ENCODE measurements at regions not wholly inside any gene's neighbourhood (a gene's known extent, or its start where the extent isn't known, plus 50 kb on each side); places are given as distances from the start of the nearest gene placed in this dataset.

DNA sequence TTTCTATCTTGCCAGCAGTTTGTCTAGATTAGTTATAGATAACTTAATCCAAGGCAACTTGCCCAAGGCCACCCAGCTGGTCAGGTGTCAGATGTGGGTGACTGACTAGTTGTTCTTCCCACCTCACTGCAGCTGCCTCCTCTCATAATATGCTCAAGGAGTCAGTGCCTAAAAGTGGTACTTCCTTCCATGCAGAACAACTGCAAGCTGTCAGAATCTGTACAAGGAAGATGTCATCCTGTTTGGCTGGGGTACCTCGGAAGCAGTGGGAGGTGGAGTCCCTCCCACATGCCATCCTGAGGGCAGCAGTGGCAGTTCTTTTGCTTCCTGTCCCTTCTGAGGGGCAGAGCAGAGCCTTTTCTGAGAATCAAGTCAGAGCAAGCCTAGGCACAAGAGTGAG, 193.2 kb upstream of the RFC3 start:
- no peak for DNase-seq (ENCODE audit: low read depth)

DNA sequence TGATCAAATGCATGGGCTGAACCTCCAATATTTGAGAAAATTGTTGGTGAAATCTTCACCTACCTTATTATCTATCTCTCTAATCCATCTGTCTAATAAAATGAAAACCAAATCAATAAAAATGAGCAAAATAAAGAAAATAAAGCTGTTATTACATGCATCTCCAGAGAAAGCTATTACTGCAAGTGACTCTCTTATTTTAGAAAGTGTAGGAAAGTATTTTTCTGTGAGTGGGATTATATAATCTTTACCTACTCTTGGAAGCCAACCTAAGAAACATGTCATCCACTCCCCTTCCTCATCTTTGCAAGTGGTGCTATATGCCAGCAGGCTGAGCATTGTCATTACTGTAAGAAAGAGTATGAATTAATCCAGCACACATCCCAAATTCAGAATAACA, 191.5 kb upstream of the RFC3 start:
- no peak for DNase-seq (ENCODE audit: low read depth)

DNA sequence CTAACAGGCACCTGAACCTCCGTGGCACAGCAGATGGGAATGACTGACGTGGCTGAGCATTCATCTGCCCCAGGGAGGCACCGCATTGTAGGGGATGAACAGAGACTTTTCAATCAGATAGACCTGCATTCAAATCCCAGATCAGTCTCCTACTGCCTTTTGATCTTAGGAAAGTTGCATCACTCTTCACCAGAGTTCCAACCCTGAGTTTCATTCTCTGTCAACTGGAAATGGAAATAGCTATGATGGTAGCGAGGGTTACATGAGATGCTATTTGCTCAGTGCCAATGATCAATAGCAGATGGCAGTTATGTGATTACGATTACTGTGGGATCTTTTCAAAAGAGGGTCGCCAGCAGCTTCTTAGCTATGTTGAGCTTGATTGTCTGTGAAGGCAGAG, 189.3 kb upstream of the RFC3 start:
- no peak for DNase-seq (ENCODE audit: low read depth)

DNA sequence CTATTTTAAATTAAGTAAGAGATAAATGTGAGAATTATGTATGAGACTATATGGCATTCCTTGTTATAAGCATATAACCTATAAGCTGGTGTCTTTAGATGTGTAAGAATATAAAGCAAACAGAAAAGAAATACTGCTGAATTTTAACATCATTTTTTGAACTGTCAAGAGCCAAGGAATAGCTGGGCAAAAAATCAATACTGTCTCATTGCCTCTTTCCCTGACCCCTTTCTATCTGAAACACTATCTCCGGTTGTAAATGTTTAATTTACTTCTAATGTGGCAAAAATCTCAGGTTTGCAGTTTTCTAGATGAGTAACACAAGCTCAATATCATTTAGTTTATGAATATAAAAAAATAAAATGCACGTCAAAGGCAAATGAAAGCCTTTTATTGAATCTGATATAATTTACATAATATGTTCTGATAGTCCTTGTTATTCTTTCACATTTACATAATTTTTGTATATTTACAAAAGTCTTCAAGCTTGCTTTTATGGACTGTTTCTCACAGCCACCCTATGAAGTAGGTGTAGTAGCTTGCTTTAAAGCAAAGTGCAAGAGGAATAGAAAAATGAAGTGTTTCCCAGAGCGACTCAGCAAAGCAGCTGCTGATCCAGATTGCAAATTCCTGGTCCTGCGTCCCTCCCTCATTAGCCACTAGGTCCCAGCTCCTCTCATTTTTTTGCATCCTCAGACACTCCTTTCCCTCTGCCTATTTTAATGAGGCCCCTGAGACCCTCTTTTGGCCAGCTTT, 188.2 kb upstream of the RFC3 start:
- DNase-seq (ENCODE audit: low read depth) = no peak

DNA sequence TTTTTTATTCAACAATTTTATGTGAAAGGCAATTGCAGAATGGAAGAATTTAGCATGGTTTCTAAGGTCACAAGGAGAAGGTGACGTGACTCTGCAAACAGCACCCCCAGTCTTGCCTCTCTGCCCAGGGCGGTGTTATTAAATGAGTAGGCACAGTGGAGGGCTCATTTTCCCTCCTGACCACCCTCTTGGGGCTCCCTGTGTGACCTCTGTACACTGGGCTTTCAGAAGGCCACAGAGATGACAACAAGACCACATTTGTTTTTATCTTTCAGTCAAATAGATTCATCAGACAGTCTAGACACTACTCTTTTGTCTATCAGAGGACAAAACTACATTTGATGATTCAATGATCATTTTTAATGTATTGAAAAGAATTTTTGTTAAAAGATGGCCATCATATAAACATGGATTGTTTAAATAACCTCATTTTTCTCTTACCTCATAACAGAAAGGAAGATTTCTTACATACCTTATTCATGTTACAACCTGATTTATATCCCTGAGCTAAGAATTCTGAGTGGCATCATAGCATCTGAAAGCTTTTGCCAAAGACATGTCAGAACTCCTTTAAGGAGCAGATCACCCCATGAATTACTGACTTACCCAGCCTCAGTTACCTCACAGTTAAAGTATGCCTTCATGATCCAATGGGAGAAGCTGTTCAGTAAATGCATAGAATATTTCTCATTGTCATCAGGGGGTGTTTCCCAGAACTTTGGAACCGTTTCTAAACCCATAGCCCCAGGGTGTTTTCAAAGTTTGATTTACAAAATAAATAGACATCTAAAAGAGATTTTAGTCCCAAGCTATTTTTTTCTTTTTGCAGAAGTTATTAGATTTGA, 184.0 kb upstream of the RFC3 start:
- no peak for DNase-seq (ENCODE audit: low read depth)

DNA sequence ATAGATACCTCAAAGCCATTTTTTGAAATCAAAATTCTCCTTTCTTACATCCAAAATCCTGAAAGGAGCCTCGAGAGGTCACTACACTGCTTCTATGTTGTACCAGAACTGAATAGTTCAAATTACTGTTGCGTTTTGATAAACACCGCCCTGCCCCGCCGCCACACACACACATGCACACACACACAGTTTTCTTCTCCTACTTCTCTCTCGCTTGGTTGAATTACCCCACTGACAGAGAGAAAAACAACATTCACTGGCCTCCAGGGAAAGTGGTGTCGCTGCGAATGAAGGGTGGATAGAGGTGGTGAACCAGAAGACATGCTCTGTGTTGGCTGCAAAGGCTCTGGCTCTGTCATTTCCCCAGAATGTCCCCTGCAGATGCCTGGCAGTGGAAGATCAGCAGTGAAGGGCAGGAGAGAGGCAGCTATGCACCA, 183.4 kb upstream of the RFC3 start:
- DNase-seq (ENCODE audit: low read depth) = no peak

DNA sequence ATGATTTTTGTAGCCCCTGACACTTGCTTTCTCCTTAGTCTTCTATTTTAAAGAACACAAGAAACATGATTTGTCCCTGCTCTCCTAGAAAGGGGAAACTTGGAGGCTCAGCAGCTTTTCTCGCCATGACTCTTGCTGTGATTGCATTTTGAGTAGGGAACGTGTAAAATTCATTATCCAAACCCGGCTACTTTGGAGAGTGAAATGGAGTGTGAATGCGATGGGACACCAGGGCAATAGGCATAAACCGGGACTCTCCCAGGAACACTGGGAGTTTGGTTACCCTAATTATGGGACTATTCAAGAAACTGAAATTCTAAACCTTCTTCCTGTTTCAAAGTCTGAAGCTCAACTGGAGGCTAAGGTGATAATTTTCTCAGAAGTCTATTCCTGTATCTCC, 181.7 kb upstream of the RFC3 start:
- DNase-seq (ENCODE audit: low read depth) = no peak

DNA sequence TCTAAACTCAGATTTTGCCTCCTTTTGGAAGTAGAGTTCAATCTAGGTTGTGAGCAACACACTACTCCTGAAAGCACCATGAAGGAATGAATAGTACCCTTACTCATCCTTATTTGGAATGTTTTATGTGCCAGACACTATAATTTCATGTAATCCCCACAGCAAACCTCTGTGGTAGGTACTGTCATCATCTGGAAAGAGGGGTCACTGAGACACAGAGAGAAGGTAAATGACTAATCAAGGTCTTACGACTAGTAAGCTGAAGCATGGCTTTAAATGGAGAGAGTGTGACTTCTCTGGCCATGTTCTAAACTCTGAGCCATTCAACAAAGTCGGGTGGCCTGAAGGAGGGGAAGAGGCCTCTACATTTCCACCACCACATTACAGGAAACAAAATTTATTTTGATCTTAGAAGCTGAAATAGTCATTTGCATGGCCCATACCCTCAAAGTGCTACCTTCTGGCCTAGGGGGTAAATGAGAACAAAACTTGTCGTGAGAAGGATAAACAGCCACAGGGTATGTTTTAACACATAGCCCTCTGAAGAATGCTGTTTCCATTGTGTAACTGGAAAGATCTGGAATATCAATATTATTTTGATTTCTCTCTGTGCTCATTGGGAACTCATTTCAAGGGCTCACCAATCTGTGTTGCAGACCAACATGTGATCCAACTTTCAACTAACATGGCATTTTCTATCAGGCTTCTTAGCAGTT, 180.8 kb upstream of the RFC3 start:
- DNase-seq (ENCODE audit: low read depth) = no peak

DNA sequence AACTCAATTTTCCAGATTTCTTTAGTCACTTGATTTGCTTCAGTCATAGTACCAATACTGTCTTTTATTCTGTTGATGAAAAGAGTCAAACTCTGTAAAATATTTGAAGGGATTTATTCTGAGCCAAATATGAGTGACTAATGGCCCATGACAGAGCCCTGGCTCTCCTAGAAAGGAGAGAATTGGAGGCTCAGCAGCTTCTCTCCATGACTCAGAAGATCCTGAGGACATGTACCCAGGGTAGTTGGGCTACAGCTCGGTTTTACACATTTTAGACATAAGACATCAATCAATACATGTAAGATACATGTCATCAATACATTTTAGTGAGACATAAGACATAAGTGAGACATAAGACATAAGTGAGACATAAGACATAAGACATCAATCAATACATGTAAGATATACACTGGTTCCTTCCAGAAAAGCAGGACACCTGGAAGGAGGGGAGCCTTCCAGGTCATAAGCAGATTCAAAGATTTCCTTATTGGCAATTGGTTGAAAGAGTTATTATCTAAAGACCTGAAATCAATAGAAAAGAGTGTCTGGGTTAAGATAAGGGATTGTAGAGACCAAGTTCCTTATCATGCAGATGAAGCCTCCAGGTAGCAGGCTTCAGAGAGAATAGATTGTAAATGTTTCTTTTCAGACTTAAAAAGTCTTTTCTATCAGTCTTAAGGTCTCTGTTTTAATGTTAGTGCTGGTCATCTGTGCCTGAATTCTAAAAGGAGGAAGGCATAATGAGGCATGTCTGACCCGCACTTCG, 179.8 kb upstream of the RFC3 start:
- DNase-seq (ENCODE audit: low read depth) = no peak

DNA sequence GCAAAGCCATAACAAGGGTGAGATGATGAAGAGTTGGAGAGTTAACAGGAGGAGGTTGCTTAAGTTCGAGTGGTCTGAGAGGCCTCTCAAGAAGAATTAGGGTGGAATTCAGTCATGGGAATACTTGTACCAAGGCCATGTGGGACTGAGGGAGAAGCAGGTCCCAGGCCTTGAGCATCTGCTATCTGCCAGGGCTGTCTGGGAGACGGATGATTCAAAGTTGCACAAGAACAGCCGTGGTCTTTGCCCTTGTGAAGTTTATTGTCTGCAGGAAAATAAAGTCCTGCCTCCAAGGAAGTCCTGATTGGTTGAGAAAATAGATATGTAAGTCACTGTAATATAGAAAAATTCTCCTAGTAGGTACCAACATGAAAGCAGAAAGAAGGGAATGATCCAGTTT, 178.8 kb upstream of the RFC3 start:
- DNase-seq (ENCODE audit: low read depth) = no peak

DNA sequence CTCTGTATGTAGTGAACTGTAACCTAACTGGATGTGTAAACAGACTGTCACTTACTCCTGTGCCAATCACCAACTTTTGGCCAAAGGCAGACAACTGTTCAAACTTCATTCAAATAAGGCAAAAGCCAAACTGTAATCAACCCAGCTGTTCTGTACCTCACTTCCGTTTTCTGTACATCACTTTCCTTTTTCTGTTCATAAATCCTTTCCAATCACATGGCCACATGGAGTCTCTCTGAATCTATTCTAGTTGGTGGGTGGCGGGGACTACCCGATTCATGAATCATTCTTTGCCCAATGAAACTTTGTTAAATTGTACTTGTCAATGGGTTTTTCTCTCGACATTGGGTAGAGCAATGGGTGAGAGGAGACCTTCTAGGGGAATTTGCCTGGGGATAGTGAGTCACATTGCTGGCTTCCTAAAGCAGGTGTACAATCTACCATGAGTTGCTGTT, 178.3 kb upstream of the RFC3 start:
- no peak for DNase-seq (ENCODE audit: low read depth)

DNA sequence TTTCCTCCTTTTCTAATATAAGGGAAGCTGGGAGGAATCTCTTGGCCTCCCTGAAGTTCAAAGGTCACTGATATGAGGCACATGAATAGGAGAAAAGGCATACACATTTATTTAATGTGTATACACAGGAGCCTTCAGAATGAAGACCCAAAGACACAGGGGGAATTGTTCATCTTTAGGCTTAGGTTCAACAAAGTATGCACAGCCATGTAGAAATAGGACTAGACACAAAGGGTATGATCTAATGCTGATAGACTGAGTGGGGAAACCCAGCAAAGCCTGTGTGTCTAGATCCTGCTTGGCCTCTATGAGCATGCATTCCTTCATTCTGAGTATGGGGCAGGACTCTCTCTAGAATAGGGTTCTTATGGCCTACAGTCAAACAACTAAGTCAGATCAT, 177.1 kb upstream of the RFC3 start:
- DNase-seq (ENCODE audit: low read depth) = no peak

DNA sequence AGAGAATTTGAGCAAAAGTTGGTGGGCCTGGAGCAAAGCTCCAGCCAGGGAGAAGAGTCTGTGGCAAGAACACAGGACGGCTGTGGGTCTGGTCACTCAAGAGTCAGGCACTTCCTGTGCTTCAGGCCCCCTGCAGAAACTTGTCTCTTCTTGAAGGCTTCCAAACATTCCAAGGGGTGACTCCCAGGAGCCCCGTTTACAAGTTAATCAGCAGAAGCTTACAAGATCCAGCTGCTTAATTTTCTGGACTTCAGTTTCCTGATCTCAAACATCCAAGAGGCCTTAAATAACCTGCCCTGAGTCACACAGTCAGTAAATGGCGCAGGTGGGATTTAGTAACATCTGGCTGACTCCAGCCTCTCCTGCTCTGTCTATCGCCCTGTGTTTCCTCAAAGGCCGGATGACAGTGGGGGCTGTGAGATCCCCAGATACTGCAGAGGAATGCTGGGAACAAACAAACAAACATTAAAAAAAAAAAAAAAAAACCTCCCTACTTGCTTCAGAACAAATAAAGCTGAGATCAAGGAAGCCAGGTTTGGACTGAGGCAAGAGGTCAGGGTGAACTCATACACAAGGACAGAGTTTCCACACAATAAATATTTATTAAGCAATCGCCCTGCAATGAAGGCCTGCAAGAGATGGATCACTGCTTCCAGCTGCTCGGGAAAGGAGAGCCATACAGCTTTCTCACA, 175.4 kb upstream of the RFC3 start:
- peak; percentile 72 for DNase-seq (ENCODE audit: low read depth)

DNA sequence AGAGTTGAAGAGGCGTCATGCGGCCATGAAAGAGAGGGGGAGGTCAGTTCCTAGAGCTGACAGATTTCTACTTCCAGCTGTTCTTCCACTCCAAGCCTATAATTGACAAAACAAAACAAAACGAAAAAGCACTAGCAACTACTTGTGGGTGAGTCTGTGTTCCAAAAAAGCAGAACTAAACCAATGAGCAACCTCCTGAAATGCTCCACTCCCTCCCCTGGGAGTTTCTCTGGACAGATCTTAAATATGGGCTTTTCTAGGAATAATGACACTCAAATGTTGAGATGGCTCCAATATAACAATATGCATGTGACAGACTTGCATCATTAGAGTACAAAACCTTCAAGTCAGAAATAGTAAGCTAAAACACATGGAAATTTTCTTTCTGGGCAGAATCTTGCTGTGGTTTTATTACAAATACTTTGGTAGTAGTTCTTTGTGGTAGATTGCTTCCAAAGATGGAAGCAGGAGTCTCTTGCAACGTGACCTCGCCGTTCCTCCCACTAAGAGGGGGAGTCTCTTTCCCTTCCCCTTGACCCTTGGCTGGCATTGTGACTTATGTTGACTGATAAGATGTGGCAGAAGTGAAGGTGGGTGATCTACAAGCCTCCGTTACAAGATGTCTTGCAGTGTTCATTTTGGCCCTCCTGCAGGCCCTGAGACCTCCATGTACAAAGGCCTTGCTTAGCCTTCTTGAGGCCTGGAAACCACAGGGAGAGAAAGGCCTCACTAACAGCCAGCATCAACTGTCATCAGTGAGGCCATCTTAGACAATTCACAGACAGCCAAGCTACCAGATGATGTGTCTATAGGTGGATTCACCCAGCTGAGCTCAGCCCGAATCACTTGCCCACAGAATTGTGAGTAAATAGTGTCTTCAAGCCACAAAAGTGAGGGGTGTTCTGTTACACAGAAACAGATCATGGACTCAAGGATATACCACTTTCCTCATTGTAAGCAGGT, 173.1 kb upstream of the RFC3 start:
- peak; percentile 95 for DNase-seq (ENCODE audit: low read depth)

DNA sequence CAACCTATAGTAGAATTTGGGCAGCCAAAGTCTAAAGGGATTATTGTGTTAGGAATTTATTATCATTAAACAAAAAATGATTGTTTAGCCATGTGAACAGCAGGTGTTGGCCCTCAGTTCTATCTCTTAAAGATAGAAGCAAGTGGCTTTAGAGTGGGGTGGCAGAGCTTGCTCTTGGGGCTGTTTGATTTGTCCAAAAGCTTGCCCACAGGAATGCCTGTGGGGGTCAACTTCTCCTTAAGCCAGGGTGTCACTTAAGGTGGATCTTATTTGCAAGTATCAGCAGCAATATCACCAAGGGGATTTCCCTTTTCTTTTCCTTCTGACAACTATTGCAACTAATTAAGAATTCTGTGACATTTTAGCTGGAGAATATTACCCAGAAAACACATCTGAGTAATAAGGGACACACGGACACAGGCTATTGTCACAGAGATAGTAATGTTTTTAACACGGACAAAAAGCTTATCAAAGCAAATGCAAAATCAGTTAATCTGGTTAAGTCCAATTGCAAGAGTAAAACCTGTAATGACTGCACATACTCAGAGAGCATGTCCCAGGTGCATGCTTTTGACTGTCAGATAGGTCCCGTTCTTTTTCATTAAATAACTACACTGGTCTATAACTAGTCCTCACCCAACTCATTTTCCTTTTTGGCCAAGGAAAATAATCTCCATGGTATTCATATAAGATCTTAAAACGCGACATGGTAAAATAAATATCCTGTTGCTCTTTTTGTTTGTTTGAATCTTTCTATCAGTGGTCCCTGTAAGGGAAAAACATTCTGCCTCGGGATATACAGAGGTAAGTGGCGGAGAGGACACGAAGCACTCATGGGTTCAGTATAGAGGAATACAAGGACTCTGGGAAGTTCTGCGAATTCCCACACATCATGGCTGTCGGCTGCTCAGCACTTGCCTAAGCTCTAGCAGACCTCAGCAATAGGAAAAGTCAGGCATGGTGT, 172.1 kb upstream of the RFC3 start:
- no peak for DNase-seq (ENCODE audit: low read depth)

DNA sequence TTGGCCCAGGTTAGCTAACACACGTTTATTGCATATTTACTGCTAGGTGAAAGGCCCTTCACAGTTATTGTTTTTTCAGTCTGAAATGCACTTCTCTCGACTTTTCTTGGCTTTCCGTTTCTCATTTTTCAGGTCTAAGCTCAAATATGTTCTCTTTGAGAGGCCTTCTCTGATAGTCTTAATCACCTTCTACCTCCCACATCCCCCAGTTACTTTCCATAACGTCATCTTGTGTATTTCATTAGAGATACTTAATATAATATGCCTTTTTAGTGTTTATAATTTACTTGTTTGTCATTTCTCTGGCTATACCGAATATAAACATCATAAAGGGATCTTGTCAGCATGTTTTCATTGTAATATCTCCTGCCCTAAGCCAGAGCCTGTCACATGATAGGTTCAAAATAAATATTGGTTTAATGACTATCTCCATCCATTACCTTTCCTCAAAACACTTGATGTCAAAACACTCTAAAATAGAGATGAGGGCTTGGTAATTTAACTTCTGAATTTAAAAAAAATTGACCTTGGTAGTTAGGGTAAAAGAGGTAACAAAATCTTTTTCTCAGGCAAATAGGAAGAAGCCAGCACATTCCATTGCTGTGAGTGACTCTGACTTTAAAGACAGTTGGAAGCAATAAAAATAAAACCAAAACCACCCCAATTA, 168.6 kb upstream of the RFC3 start:
- no peak for DNase-seq (ENCODE audit: low read depth)

DNA sequence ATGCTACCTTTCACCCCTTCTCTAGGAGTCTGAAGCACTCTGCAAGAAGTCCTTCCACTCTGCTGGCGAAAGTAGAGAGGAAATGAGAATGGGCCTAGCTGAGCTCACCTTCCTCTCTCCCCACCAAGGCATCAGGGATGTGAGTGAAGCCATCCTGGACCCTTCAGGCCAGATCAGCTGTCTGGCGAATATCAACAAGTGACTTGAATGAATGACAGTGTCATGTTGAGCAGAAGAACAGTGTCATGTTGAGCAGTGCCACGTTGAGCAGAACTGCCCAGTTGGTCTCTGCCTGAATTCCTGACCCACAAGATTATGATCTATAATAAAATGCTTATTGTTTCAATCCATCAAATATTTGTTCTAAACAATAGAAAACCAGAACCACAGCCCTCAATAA, 166.2 kb upstream of the RFC3 start:
- DNase-seq (ENCODE audit: low read depth) = no peak

DNA sequence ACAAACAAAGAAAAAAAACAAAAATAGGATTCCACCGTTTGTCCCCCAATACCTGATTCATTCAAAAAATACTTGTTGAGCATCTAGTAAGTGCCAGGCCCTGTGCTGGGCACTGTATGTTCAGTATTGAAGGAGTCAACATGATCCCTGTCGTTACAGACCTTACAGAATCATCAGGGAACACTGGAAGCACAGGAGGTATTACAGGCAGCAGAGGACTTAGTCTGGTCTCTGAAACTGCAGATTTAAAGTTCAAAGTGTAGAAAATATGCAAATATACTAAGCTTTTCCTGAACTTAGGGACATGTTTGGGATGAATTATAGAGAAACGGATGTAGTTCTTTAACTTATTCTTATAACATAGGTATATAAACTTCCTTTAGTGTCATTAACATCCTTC, 160.7 kb upstream of the RFC3 start:
- no peak for DNase-seq (ENCODE audit: low read depth)

All from forelimb muscle (tissue), 1 donor.